ENCODE measurements at regions not wholly inside any gene's neighbourhood (a gene's known extent, or its start where the extent isn't known, plus 50 kb on each side); places are given as distances from the start of the nearest gene placed in this dataset.

DNA sequence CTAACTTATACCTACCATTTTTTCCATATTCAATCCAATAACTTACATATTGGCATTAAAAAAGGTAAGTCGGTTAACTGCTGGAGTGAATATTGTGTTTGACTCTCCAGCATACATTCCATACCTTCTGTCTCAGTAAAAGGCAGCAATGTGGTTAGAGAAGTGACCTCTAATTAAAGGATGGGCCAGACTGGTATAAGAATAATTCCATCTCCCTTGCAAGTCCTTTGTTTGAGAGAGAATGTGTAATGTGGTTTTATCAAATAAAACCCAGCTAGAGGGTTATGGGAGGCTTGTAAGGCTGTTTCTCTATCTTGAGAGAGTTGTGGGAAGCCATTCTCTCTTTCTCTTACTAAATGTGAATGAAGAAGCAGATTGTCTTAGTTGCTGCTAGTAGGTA, 289.3 kb upstream of the TCF4 start:
- Histone ChIP-seq H3K79me2 (ENCODE audit: control insufficient read depth, insufficient read depth, low read length) (no peaks in the 10 kb centered on the region), H3K4me2 (ENCODE audit: insufficient read depth, low read length) (no peak overlapping the region), H2AFZ (ENCODE audit: low read depth, low read length) (no peak overlapping the region), H3K36me3 (ENCODE audit: control insufficient read depth, insufficient read depth, low read length) (no peaks in the 10 kb centered on the region), H3K9me1 (ENCODE audit: control insufficient read depth, insufficient read depth, low read length) (no peaks in the 10 kb centered on the region), H3K9ac (ENCODE audit: insufficient read depth in 1 of 2, low read depth in 2 of 2, low read length in 2 of 2) (no peak overlapping the region), H3K9me3 (replicated peaks; ENCODE audit: control insufficient read depth, insufficient read depth, low read depth, low read length) (no peaks in the 10 kb centered on the region), H4K20me1 (replicated peaks; ENCODE audit: control insufficient read depth, insufficient read depth, low read length) (no peaks in the 10 kb centered on the region), H3K27me3 (ENCODE audit: control insufficient read depth in 2 of 2, insufficient read depth in 2 of 2, low read length in 2 of 2) (peaks cover 3 to 8% of the 10 kb centered on the region in 2 experiments; a peak in 2 of 5 replicates), H3K4me1 (replicated peaks in 1 of 2; ENCODE audit: control insufficient read depth in 2 of 2, insufficient read depth in 2 of 2, low read length in 2 of 2) (no peaks in the 10 kb centered on the region), H3K27ac (ENCODE audit: extremely low read depth, low read depth, low read length) (no peak overlapping the region), H3K4me3 (no peak overlapping the region)
- 0% methylated on average over 1 of the region's 1 CpG for WGBS (ENCODE audit: insufficient coverage, low coverage, missing lambda C conversion rate)
- BruUV-seq (replicated peaks) = no TSS peak
- no peak for FAIRE-seq
- no peak for DNase-seq (ENCODE audit: extremely low read depth in 1 of 4, low spot score in 3 of 4)
- ChIA-PET CTCF (ENCODE audit: low intra/inter-chr PET ratio) (no interaction called here), POLR2A (interaction anchor here (0.6 kb wide), 1 partner anchor 544 kb away, joined by 3 read pairs; no protein-coding TSS in a partner anchor)
- intact Hi-C loops (cut with micrococcal nuclease) (no loop called here), in situ Hi-C loops (cut with MboI) (no loop called here)
- TF ChIP-seq, protein P1, sequence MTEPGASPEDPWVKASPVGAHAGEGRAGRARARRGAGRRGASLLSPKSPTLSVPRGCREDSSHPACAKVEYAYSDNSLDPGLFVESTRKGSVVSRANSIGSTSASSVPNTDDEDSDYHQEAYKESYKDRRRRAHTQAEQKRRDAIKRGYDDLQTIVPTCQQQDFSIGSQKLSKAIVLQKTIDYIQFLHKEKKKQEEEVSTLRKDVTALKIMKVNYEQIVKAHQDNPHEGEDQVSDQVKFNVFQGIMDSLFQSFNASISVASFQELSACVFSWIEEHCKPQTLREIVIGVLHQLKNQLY (CRISPR knock-in tag; conservative IDR thresholded peaks at IDR 0.05) = no peak
- TF ChIP-seq ZNF780A (CRISPR knock-in tag; IDR thresholded peaks at IDR 0.05) (no peak), CAMTA2 (CRISPR knock-in tag; conservative IDR thresholded peaks at IDR 0.05) (no peak), HNRNPLL (IDR thresholded peaks at IDR 0.05; ENCODE audit: low read depth, low read length, poor library complexity, severe bottlenecking) (no peak), EWSR1 (IDR thresholded peaks at IDR 0.05; ENCODE audit: borderline replicate concordance, low read depth, partially characterized antibody) (no peak), ESRRB (CRISPR knock-in tag; IDR thresholded peaks at IDR 0.05; ENCODE audit: borderline replicate concordance) (no peak), LEF1 (IDR thresholded peaks at IDR 0.05) (no peak), ZNF77 (CRISPR knock-in tag; IDR thresholded peaks at IDR 0.05) (no peak), CCAR2 (IDR thresholded peaks at IDR 0.05; ENCODE audit: low read depth, low read length) (no peak)
- TF ChIP-seq, protein P2, sequence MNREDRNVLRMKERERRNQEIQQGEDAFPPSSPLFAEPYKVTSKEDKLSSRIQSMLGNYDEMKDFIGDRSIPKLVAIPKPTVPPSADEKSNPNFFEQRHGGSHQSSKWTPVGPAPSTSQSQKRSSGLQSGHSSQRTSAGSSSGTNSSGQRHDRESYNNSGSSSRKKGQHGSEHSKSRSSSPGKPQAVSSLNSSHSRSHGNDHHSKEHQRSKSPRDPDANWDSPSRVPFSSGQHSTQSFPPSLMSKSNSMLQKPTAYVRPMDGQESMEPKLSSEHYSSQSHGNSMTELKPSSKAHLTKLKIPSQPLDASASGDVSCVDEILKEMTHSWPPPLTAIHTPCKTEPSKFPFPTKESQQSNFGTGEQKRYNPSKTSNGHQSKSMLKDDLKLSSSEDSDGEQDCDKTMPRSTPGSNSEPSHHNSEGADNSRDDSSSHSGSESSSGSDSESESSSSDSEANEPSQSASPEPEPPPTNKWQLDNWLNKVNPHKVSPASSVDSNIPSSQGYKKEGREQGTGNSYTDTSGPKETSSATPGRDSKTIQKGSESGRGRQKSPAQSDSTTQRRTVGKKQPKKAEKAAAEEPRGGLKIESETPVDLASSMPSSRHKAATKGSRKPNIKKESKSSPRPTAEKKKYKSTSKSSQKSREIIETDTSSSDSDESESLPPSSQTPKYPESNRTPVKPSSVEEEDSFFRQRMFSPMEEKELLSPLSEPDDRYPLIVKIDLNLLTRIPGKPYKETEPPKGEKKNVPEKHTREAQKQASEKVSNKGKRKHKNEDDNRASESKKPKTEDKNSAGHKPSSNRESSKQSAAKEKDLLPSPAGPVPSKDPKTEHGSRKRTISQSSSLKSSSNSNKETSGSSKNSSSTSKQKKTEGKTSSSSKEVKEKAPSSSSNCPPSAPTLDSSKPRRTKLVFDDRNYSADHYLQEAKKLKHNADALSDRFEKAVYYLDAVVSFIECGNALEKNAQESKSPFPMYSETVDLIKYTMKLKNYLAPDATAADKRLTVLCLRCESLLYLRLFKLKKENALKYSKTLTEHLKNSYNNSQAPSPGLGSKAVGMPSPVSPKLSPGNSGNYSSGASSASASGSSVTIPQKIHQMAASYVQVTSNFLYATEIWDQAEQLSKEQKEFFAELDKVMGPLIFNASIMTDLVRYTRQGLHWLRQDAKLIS (CRISPR knock-in tag; IDR thresholded peaks at IDR 0.05) = no peak
- TF ChIP-seq, protein P3, sequence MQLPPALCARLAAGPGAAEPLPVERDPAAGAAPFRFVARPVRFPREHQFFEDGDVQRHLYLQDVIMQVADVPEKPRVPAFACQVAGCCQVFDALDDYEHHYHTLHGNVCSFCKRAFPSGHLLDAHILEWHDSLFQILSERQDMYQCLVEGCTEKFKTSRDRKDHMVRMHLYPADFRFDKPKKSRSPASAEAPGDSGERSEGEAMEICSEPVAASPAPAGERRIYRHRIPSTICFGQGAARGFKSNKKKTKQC (CRISPR knock-in tag; IDR thresholded peaks at IDR 0.05) = no peak
- no peak for ATAC-seq
